K562 (cell line): ENCODE measurements at regions not wholly inside any gene's neighbourhood (a gene's known extent, or its start where the extent isn't known, plus 50 kb on each side); places are given as distances from the start of the nearest gene placed in this dataset.

Experiments
- ATAC-seq: fragments of 200-7000 bp; cut with Tn5 transposase; 3 replicates; pipeline ENCODE4 v1.9.1; 2020; ENCODE audit warnings: moderate library complexity
- BruUV-seq: library from RNA; stranded (reverse); fragments of 400-500 nt; replicated peaks from 2 replicates; lab custom pipeline; 2021; lab: Mats Ljungman, UMichigan
- CTCF ChIA-PET: fragments of 300-600 bp; formaldehyde crosslinking; extraction: SDS; loops from one replicate; lab custom pipeline; 2021; ENCODE audit warnings: low intra/inter-chr PET ratio; lab: Yijun Ruan, JAX
- POLR2A ChIA-PET: fragments of 300-600, 350-650 bp; sonication (Branson Sonifier 250); formaldehyde crosslinking; extraction: SDS; loops from one replicate; lab custom pipeline; 2021; ENCODE audit warnings: antibody characterized with exemption, inconsistent platforms; lab: Yijun Ruan, JAX
- DNase-seq, 4 experiments: peaks; one replicate each; pipeline versions ENCODE4 v3.0.0 to v3.0.0-alpha.2; 2011 to 2018; ENCODE audit warnings: low spot score in 3 of 4, mixed read lengths in 3 of 4; ENCODE audit errors: extremely low read depth in 1 of 4
- FAIRE-seq: peaks from 2 replicates; lab custom pipeline; 2011; peaks lifted over from hg19 to GRCh38; lab: Jason Lieb, UNC
- H2AFZ ChIP-seq: 2 replicates; pipeline ENCODE4 v1.6.0; 2011; ENCODE audit warnings: low read depth, low read length, control low read depth, inconsistent platforms
- H3K27ac ChIP-seq: fragments of 200-600 bp; 3 replicates; pipeline ENCODE4 v1.8.0; 2011; ENCODE audit warnings: low read depth, mild to moderate bottlenecking, control low read depth, inconsistent platforms, low read length, moderate library complexity, mixed read lengths; ENCODE audit errors: extremely low read depth
- H3K27me3 ChIP-seq, 2 experiments: fragments of 300-600 bp in 1 of 2; 2 replicates in 1 of 2; 3 replicates in 1 of 2; pipeline versions ENCODE4 v1.6.0 to v1.8.0; 2011; ENCODE audit warnings: inconsistent platforms in 2 of 2, low read length in 2 of 2, mild to moderate bottlenecking in 1 of 2, mixed read lengths in 1 of 2, moderate library complexity in 1 of 2; ENCODE audit not compliant: control insufficient read depth in 2 of 2, insufficient read depth in 2 of 2
- H3K36me3 ChIP-seq: fragments of 300-600 bp; 3 replicates; pipeline ENCODE4 v1.8.0; 2011; ENCODE audit warnings: mild to moderate bottlenecking, low read length, inconsistent platforms; ENCODE audit not compliant: control insufficient read depth, insufficient read depth
- H3K4me1 ChIP-seq, 2 experiments: fragments of 200-600 bp in 1 of 2; replicated peaks in 1 of 2; 2 replicates in 1 of 2; 3 replicates in 1 of 2; pipeline versions ENCODE4 v1.5.1 to v1.8.0; 2011; ENCODE audit warnings: inconsistent platforms in 2 of 2, low read length in 2 of 2, mild to moderate bottlenecking in 1 of 2, mixed read lengths in 1 of 2, moderate library complexity in 1 of 2; ENCODE audit not compliant: control insufficient read depth in 2 of 2, insufficient read depth in 2 of 2
- H3K4me2 ChIP-seq: 2 replicates; pipeline ENCODE4 v1.6.1; 2011; ENCODE audit warnings: low read length, control low read depth, inconsistent platforms, mixed read lengths; ENCODE audit not compliant: insufficient read depth
- H3K4me3 ChIP-seq: fragments of 200-600 bp; sonication (generic), shearing (Covaris generic); 2 replicates; pipeline ENCODE4 v1.5.1; 2016; ENCODE audit warnings: control low read depth, inconsistent platforms
- H3K79me2 ChIP-seq: fragments of 200-600 bp; 3 replicates; pipeline ENCODE4 v1.8.0; 2011; ENCODE audit warnings: low read length, inconsistent platforms; ENCODE audit not compliant: control insufficient read depth, insufficient read depth
- H3K9ac ChIP-seq, 2 experiments: 2 replicates each; pipeline versions ENCODE4 v1.6.0 to v1.6.1; 2011; ENCODE audit warnings: low read depth in 2 of 2, low read length in 2 of 2, control low read depth in 1 of 2, inconsistent platforms in 1 of 2, mild to moderate bottlenecking in 1 of 2, mixed read lengths in 1 of 2; ENCODE audit not compliant: insufficient read depth in 1 of 2
- H3K9me1 ChIP-seq: one replicate; pipeline ENCODE4 v1.6.0; 2011; ENCODE audit warnings: inconsistent platforms, mild to moderate bottlenecking, low read length, moderate library complexity; ENCODE audit not compliant: control insufficient read depth, insufficient read depth
- H3K9me3 ChIP-seq: replicated peaks from 2 replicates; pipeline ENCODE4 v1.5.1; 2011; ENCODE audit warnings: low read depth, low read length, inconsistent platforms; ENCODE audit not compliant: control insufficient read depth, insufficient read depth
- H4K20me1 ChIP-seq: replicated peaks from 2 replicates; pipeline ENCODE4 v1.6.1; 2011; ENCODE audit warnings: low read length, inconsistent platforms, mixed read lengths; ENCODE audit not compliant: control insufficient read depth, insufficient read depth
- CBX5 ChIP-seq: IDR thresholded peaks from 2 replicates; pipeline ENCODE4 v1.6.1; 2014; ENCODE audit warnings: low read depth, borderline replicate concordance
- DLX4 ChIP-seq: fragments of 250-450 bp; sonication (Bioruptor Pico); IDR thresholded peaks from 2 replicates; pipeline ENCODE4 v1.6.1; 2021; ENCODE audit warnings: mild to moderate bottlenecking
- KAT7 ChIP-seq: sonication (generic); formaldehyde crosslinking; IDR thresholded peaks from 2 replicates; pipeline ENCODE4 v1.8.0; 2022; ENCODE audit warnings: missing genetic modification reagents, mild to moderate bottlenecking, borderline replicate concordance
- KLF16 ChIP-seq: IDR thresholded peaks from 2 replicates; pipeline ENCODE4 v1.6.1; 2016; ENCODE audit warnings: antibody characterized with exemption
- MAFG ChIP-seq: fragments of 450-650 bp; conservative IDR thresholded peaks from 2 replicates; pipeline ENCODE4 v1.6.1; 2016; ENCODE audit warnings: missing genetic modification characterization, missing compliant biosample characterization
- MCM5 ChIP-seq: fragments of 450-650 bp; IDR thresholded peaks from 2 replicates; pipeline ENCODE4 v1.6.1; 2016; ENCODE audit warnings: low read depth
- MTA3 ChIP-seq: fragments of 450-650 bp; formaldehyde crosslinking; IDR thresholded peaks from 2 replicates; pipeline ENCODE4 v1.6.1; 2017; ENCODE audit warnings: mild to moderate bottlenecking, borderline replicate concordance
- PHB2 ChIP-seq: fragments of 450-650 bp; IDR thresholded peaks from 2 replicates; pipeline ENCODE4 v1.6.1; 2017; ENCODE audit warnings: low read depth
- POLR2A ChIP-seq: fragments of 450-650 bp; conservative IDR thresholded peaks from 2 replicates; pipeline ENCODE4 v1.6.1; 2016
- USF1 ChIP-seq: sonication (generic); formaldehyde crosslinking; IDR thresholded peaks from 2 replicates; pipeline ENCODE4 v1.9.0; 2022; ENCODE audit warnings: mild to moderate bottlenecking, missing genetic modification reagents
- ZNF121 ChIP-seq: sonication (generic); formaldehyde crosslinking; conservative IDR thresholded peaks from 2 replicates; pipeline ENCODE4 v1.8.0; 2022; ENCODE audit warnings: missing genetic modification reagents
- ZNF277 ChIP-seq: fragments of 250-450 bp; sonication (Bioruptor Pico); IDR thresholded peaks from 2 replicates; pipeline ENCODE4 v1.8.0; 2022; ENCODE audit warnings: inconsistent platforms, mild to moderate bottlenecking, moderate library complexity, borderline replicate concordance
- ZNF699 ChIP-seq: fragments of 250-450 bp; sonication (Bioruptor Pico); IDR thresholded peaks from 2 replicates; pipeline ENCODE4 v1.8.0; 2021; ENCODE audit warnings: mild to moderate bottlenecking, moderate library complexity; ENCODE audit not compliant: insufficient replicate concordance
- WGBS: fragments of 100-300 bp; shearing (Covaris generic); methylation state at CpG from one replicate; pipeline ENCODE4 v1.1.6; 2016; ENCODE audit warnings: low coverage, mixed read lengths; ENCODE audit not compliant: insufficient coverage; ENCODE audit errors: missing lambda C conversion rate; 5-methylcytosine and 5-hydroxymethylcytosine counted together
- in situ Hi-C: fragments of 300-500 bp; cut with MboI; formaldehyde crosslinking; loops from 4 replicates; pipeline ENCODE4 v1.15.0; 2018; ENCODE audit warnings: inconsistent platforms, mixed read lengths
- intact Hi-C: fragments of 100-400 bp; cut with micrococcal nuclease; formaldehyde crosslinking; loops from 2 replicates; pipeline ENCODE4 v1.14.2; 2022
- TF ChIP-seq, protein P1 (sequence below): sonication (generic); formaldehyde crosslinking; IDR thresholded peaks from 2 replicates; pipeline ENCODE4 v1.8.0; 2022; ENCODE audit warnings: mild to moderate bottlenecking, missing genetic modification reagents, borderline replicate concordance
- TF ChIP-seq, protein P2 (sequence below): conservative IDR thresholded peaks from 2 replicates; pipeline ENCODE4 v1.6.1; 2011; ENCODE audit warnings: low read depth, mild to moderate bottlenecking, low read length; ENCODE audit not compliant: control insufficient read depth
- TF ChIP-seq, protein P3 (sequence below): fragments of 450-650 bp; IDR thresholded peaks from 2 replicates; pipeline ENCODE4 v1.6.1; 2016; ENCODE audit warnings: antibody characterized with exemption

DNA sequence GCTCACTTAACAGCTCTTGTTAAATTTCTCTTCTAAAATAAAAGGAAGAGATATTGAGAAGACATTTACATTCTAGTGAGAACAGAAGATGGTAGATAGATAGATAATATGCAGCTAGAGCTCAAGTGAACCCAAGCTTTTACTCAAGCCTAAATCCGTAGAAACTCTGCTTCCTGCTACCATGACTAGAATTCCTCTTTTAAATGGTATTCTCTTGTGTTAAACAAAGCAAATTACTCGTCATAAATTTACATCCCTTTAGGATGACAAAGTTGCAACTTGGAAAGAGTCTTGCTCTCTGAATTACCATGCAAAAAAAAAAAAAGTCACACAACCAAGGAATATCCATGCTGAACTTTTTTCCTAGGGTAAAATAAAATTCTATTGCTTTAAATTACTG, 160.7 kb upstream of the LRFN5 start (continued):
- TF ChIP-seq, protein P1, sequence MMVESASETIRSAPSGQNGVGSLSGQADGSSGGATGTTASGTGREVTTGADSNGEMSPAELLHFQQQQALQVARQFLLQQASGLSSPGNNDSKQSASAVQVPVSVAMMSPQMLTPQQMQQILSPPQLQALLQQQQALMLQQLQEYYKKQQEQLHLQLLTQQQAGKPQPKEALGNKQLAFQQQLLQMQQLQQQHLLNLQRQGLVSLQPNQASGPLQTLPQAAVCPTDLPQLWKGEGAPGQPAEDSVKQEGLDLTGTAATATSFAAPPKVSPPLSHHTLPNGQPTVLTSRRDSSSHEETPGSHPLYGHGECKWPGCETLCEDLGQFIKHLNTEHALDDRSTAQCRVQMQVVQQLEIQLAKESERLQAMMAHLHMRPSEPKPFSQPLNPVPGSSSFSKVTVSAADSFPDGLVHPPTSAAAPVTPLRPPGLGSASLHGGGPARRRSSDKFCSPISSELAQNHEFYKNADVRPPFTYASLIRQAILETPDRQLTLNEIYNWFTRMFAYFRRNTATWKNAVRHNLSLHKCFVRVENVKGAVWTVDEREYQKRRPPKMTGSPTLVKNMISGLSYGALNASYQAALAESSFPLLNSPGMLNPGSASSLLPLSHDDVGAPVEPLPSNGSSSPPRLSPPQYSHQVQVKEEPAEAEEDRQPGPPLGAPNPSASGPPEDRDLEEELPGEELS, result no peak
- no peak for TF ChIP-seq ZNF277

DNA sequence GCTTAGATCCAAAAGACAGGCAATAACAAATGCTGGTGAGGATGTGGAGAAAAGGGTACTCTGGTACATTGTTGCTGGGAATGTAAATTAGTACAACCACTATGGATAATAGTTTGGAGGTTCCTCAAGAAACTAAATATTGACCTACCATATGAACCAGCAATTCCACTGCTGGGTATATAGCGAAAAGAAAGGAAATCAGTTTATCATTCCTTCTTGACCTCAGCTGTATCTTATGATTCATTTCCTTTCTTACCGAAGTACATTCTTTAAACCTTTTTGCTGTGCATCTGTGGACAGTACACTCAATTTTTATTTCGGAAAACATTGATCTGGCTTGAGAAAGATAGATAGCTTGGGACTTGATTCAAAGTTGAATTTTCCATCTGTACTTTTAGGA, 183.2 kb upstream of the LRFN5 start:
- Histone ChIP-seq H3K9me3 (no peaks in the 10 kb centered on the region), H3K79me2 (no peaks in the 10 kb centered on the region), H3K4me3 (no peak overlapping the region), H4K20me1 (no peaks in the 10 kb centered on the region), H3K9me1 (no peaks in the 10 kb centered on the region), H3K36me3 (no peaks in the 10 kb centered on the region), H3K27me3 (no peaks in the 10 kb centered on the region), H3K9ac (no peak overlapping the region), H2AFZ (no peak overlapping the region), H3K27ac (no peak overlapping the region), H3K4me1 (no peaks in the 10 kb centered on the region), H3K4me2 (no peak overlapping the region)
- no peak for DNase-seq
- ChIA-PET CTCF (no interaction called here), POLR2A (no interaction called here)
- ATAC-seq, result no peak
- no TSS peak for BruUV-seq
- TF ChIP-seq, protein P2, sequence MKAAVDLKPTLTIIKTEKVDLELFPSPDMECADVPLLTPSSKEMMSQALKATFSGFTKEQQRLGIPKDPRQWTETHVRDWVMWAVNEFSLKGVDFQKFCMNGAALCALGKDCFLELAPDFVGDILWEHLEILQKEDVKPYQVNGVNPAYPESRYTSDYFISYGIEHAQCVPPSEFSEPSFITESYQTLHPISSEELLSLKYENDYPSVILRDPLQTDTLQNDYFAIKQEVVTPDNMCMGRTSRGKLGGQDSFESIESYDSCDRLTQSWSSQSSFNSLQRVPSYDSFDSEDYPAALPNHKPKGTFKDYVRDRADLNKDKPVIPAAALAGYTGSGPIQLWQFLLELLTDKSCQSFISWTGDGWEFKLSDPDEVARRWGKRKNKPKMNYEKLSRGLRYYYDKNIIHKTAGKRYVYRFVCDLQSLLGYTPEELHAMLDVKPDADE, result no peak
- no peak for TF ChIP-seq ZNF699 (CRISPR knock-in tag)
- no peak for TF ChIP-seq KAT7 (CRISPR knock-in tag)
- TF ChIP-seq KLF16, result no peak
- TF ChIP-seq, protein P3, sequence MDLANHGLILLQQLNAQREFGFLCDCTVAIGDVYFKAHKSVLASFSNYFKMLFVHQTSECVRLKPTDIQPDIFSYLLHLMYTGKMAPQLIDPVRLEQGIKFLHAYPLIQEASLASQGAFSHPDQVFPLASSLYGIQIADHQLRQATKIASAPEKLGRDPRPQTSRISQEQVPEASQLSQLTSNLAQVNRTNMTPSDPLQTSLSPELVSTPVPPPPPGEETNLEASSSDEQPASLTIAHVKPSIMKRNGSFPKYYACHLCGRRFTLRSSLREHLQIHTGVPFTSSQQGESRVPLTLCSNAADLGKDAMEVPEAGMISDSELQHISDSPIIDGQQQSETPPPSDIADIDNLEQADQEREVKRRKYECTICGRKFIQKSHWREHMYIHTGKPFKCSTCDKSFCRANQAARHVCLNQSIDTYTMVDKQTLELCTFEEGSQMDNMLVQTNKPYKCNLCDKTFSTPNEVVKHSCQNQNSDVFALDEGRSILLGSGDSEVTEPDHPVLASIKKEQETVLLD, result no peak
- TF ChIP-seq MCM5, result no peak
- TF ChIP-seq MTA3, result no peak
- TF ChIP-seq PHB2, result no peak
- no peak for TF ChIP-seq DLX4 (CRISPR knock-in tag)
- no peak for TF ChIP-seq POLR2A
- no peak for TF ChIP-seq ZNF121 (CRISPR knock-in tag)
- no peak for TF ChIP-seq CBX5
- TF ChIP-seq MAFG (tag), result no peak
- TF ChIP-seq USF1, result no peak
- in situ Hi-C loops (no loop called here), intact Hi-C loops (no loop called here)
- 0% methylated on average over 3 of the region's 3 CpGs for WGBS
- no peak for FAIRE-seq
